ENCODE measurements at regions not wholly inside any gene's neighbourhood (a gene's known extent, or its start where the extent isn't known, plus 50 kb on each side); places are given as distances from the start of the nearest gene placed in this dataset.

- H2AK5ac ChIP-seq (ENCODE audit: low read length), result no peak overlapping the region
- no peak overlapping the region for H3K23ac ChIP-seq (ENCODE audit: low read length)
- H3K36me3 ChIP-seq (ENCODE audit: control insufficient read depth in 1 of 2, insufficient read depth in 2 of 2, low read length in 2 of 2), result no peaks in the 10 kb centered on the region
- no CpG with 5 or more reads among the region's 2 CpGs for WGBS (ENCODE audit: extremely low coverage, insufficient coverage, insufficient read length)
- no peak overlapping the region for H3K4me2 ChIP-seq (ENCODE audit: low read length)
- H2AFZ ChIP-seq (ENCODE audit: insufficient read depth, low read length, poor library complexity), result no peak overlapping the region
- H3K18ac ChIP-seq (ENCODE audit: low read length), result no peak overlapping the region
- H2BK12ac ChIP-seq (ENCODE audit: low read length), result no peak overlapping the region
- no peak overlapping the region for H4K91ac ChIP-seq (ENCODE audit: low read depth, low read length)
- H3K27me3 ChIP-seq (ENCODE audit: insufficient read depth, low read length), result no peaks in the 10 kb centered on the region
- H3K4me1 ChIP-seq (ENCODE audit: control insufficient read depth in 1 of 2, insufficient read depth in 2 of 2, low read length in 2 of 2), result no peaks in the 10 kb centered on the region
- no peak overlapping the region for H4K8ac ChIP-seq (ENCODE audit: low read depth, low read length)
- H3K14ac ChIP-seq (ENCODE audit: low read length), result no peak overlapping the region
- H3K9me3 ChIP-seq (ENCODE audit: insufficient read depth, low read depth, low read length), result peaks cover 1% of the 10 kb centered on the region
- no peak overlapping the region for H2BK5ac ChIP-seq (ENCODE audit: low read depth, low read length, poor library complexity)
- H3K79me1 ChIP-seq (ENCODE audit: low read length), result no peaks in the 10 kb centered on the region
- no peak for DNase-seq
- H3K4ac ChIP-seq (ENCODE audit: low read depth, low read length), result no peak overlapping the region
- H3K4me3 ChIP-seq (ENCODE audit: low read depth, low read length), result no peak overlapping the region
- no peak overlapping the region for H3K9ac ChIP-seq (ENCODE audit: low read length)
- H2BK120ac ChIP-seq (ENCODE audit: insufficient read depth, low read length, poor library complexity), result no peak overlapping the region
- H3K79me2 ChIP-seq (ENCODE audit: control insufficient read depth, insufficient read depth, low read length, poor library complexity), result no peaks in the 10 kb centered on the region
- H4K12ac ChIP-seq (ENCODE audit: low read depth, low read length), result no peak overlapping the region
- H3K27ac ChIP-seq (ENCODE audit: low read depth, low read length), result no peak overlapping the region
Measured at GRCh38 chr20:6253396-6253795, 130.6 kb upstream of the FERMT1 start.

DNA sequence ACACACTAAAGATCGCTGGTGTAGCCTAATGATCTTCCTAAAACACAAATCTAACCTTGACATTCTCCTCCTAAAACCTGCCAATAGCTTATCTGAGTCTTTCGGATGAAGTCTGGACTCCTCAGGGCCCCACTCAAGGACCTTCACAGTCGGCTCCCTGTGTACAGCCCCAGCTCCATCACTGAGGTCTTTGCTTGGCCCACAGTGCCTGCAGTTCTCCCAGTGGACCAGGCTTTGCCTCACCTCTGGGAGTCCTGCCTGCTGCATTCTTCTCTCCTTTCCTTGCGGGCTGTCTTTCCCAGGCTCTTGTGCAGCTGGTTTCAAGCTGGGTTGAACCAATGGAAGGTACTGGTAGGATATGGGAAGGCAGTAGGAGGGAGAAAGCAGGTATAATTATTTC is 122.6 kb upstream of the FERMT1 start:
- Histone ChIP-seq H3K27me3 (ENCODE audit: insufficient read depth, low read length) (no peaks in the 10 kb centered on the region), H3K4ac (ENCODE audit: low read depth, low read length) (no peak overlapping the region), H3K4me2 (ENCODE audit: low read length) (no peak overlapping the region), H4K8ac (ENCODE audit: low read depth, low read length) (no peak overlapping the region), H3K27ac (ENCODE audit: low read depth, low read length) (no peak overlapping the region), H3K4me3 (ENCODE audit: low read depth, low read length) (no peak overlapping the region), H3K18ac (ENCODE audit: low read length) (no peak overlapping the region), H4K12ac (ENCODE audit: low read depth, low read length) (no peak overlapping the region), H2BK12ac (ENCODE audit: low read length) (no peak overlapping the region), H2BK5ac (ENCODE audit: low read depth, low read length, poor library complexity) (no peak overlapping the region), H3K23ac (ENCODE audit: low read length) (no peak overlapping the region), H2BK120ac (ENCODE audit: insufficient read depth, low read length, poor library complexity) (no peak overlapping the region), H2AK5ac (ENCODE audit: low read length) (no peak overlapping the region), H3K14ac (ENCODE audit: low read length) (no peak overlapping the region), H3K9ac (ENCODE audit: low read length) (no peak overlapping the region), H3K9me3 (ENCODE audit: insufficient read depth, low read depth, low read length) (no peaks in the 10 kb centered on the region), H2AFZ (ENCODE audit: insufficient read depth, low read length, poor library complexity) (no peak overlapping the region), H3K4me1 (ENCODE audit: control insufficient read depth in 1 of 2, insufficient read depth in 2 of 2, low read length in 2 of 2) (no peaks in the 10 kb centered on the region), H4K91ac (ENCODE audit: low read depth, low read length) (no peak overlapping the region), H3K36me3 (ENCODE audit: control insufficient read depth in 1 of 2, insufficient read depth in 2 of 2, low read length in 2 of 2) (no peaks in the 10 kb centered on the region), H3K79me2 (ENCODE audit: control insufficient read depth, insufficient read depth, low read length, poor library complexity) (no peaks in the 10 kb centered on the region), H3K79me1 (ENCODE audit: low read length) (no peaks in the 10 kb centered on the region)
- DNase-seq, result no peak
- WGBS (ENCODE audit: extremely low coverage, insufficient coverage, insufficient read length), result no CpG with 5 or more reads among the region's 4 CpGs

DNA sequence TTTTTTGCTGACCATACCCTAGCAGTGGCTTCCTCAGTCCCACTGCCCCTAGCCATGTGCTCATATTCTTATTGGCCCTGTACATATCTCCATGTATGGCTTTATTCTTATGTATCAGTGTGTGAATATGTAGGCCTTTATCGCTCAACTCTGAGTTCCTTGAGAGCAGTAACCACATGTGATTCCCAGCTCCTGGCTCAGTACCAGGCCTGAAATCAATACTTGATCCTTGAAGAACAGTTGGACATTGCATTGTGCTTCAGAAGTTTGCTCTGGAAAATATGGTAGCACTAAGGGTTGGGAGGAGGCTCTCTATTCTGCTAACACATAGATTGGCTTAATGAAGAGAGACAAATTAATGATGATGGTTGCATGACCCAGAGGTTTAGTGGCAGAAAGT is 118.8 kb upstream of the FERMT1 start:
- no CpG with 5 or more reads among the region's 1 CpG for WGBS (ENCODE audit: extremely low coverage, insufficient coverage, insufficient read length)
- H2AK5ac ChIP-seq (ENCODE audit: low read length), result no peak overlapping the region
- H3K4me1 ChIP-seq (ENCODE audit: control insufficient read depth in 1 of 2, insufficient read depth in 2 of 2, low read length in 2 of 2), result no peaks in the 10 kb centered on the region
- no peak overlapping the region for H2AFZ ChIP-seq (ENCODE audit: insufficient read depth, low read length, poor library complexity)
- H3K79me2 ChIP-seq (ENCODE audit: control insufficient read depth, insufficient read depth, low read length, poor library complexity), result no peaks in the 10 kb centered on the region
- no peaks in the 10 kb centered on the region for H3K9me3 ChIP-seq (ENCODE audit: insufficient read depth, low read depth, low read length)
- no peak overlapping the region for H3K4me3 ChIP-seq (ENCODE audit: low read depth, low read length)
- no peak overlapping the region for H2BK12ac ChIP-seq (ENCODE audit: low read length)
- no peak overlapping the region for H3K18ac ChIP-seq (ENCODE audit: low read length)
- no peak for DNase-seq
- no peak overlapping the region for H2BK5ac ChIP-seq (ENCODE audit: low read depth, low read length, poor library complexity)
- no peak overlapping the region for H4K8ac ChIP-seq (ENCODE audit: low read depth, low read length)
- no peak overlapping the region for H3K23ac ChIP-seq (ENCODE audit: low read length)
- H4K91ac ChIP-seq (ENCODE audit: low read depth, low read length), result no peak overlapping the region
- no peaks in the 10 kb centered on the region for H3K79me1 ChIP-seq (ENCODE audit: low read length)
- H3K27me3 ChIP-seq (ENCODE audit: insufficient read depth, low read length), result no peaks in the 10 kb centered on the region
- H3K4ac ChIP-seq (ENCODE audit: low read depth, low read length), result no peak overlapping the region
- H4K12ac ChIP-seq (ENCODE audit: low read depth, low read length), result no peak overlapping the region
- no peak overlapping the region for H3K14ac ChIP-seq (ENCODE audit: low read length)
- H2BK120ac ChIP-seq (ENCODE audit: insufficient read depth, low read length, poor library complexity), result no peak overlapping the region
- H3K4me2 ChIP-seq (ENCODE audit: low read length), result no peak overlapping the region
- H3K36me3 ChIP-seq (ENCODE audit: control insufficient read depth in 1 of 2, insufficient read depth in 2 of 2, low read length in 2 of 2), result no peaks in the 10 kb centered on the region
- H3K9ac ChIP-seq (ENCODE audit: low read length), result no peak overlapping the region
- no peak overlapping the region for H3K27ac ChIP-seq (ENCODE audit: low read depth, low read length)

DNA sequence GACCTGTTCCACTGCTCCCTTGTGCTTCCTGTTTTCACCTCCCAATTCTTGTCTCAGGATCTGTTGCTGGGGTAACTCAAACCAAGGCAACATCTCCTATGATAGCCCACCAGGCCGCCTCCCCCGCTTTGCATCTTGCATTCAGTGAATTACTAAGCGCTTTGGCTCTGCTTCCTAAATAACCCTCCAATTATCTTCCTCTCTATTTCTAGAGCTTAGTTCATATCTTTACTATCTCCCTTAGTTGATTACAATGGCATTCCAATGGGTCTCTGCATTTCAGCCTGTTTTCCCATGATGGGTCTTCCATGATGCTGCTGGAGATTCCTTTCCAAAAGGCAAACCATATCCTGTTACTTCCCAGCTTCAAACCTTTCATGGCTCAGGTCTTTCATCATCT is 117.2 kb upstream of the FERMT1 start:
- Histone ChIP-seq H2BK5ac (ENCODE audit: low read depth, low read length, poor library complexity) (no peak overlapping the region), H4K12ac (ENCODE audit: low read depth, low read length) (no peak overlapping the region), H2AK5ac (ENCODE audit: low read length) (no peak overlapping the region), H3K14ac (ENCODE audit: low read length) (no peak overlapping the region), H3K4me2 (ENCODE audit: low read length) (no peak overlapping the region), H3K4me3 (ENCODE audit: low read depth, low read length) (no peak overlapping the region), H3K18ac (ENCODE audit: low read length) (no peak overlapping the region), H4K91ac (ENCODE audit: low read depth, low read length) (no peak overlapping the region), H3K9ac (ENCODE audit: low read length) (no peak overlapping the region), H3K4ac (ENCODE audit: low read depth, low read length) (no peak overlapping the region), H2AFZ (ENCODE audit: insufficient read depth, low read length, poor library complexity) (no peak overlapping the region), H3K4me1 (ENCODE audit: control insufficient read depth in 1 of 2, insufficient read depth in 2 of 2, low read length in 2 of 2) (no peaks in the 10 kb centered on the region), H3K27me3 (ENCODE audit: insufficient read depth, low read length) (no peaks in the 10 kb centered on the region), H3K36me3 (ENCODE audit: control insufficient read depth in 1 of 2, insufficient read depth in 2 of 2, low read length in 2 of 2) (no peaks in the 10 kb centered on the region), H2BK120ac (ENCODE audit: insufficient read depth, low read length, poor library complexity) (no peak overlapping the region), H3K79me2 (ENCODE audit: control insufficient read depth, insufficient read depth, low read length, poor library complexity) (no peaks in the 10 kb centered on the region), H3K9me3 (ENCODE audit: insufficient read depth, low read depth, low read length) (no peaks in the 10 kb centered on the region), H3K23ac (ENCODE audit: low read length) (no peak overlapping the region), H3K79me1 (ENCODE audit: low read length) (no peaks in the 10 kb centered on the region), H3K27ac (ENCODE audit: low read depth, low read length) (no peak overlapping the region), H4K8ac (ENCODE audit: low read depth, low read length) (no peak overlapping the region), H2BK12ac (ENCODE audit: low read length) (no peak overlapping the region)
- no peak for DNase-seq
- WGBS (ENCODE audit: extremely low coverage, insufficient coverage, insufficient read length), result no CpG with 5 or more reads among the region's 3 CpGs

Measured in trophoblast cell (in vitro differentiated cells and primary cell).